PC-3 (cell line): ENCODE measurements at regions not wholly inside any gene's neighbourhood (a gene's known extent, or its start where the extent isn't known, plus 50 kb on each side); places are given as distances from the start of the nearest gene placed in this dataset.

Experiments
- ATAC-seq: fragments of 200-7000 bp; cut with Tn5 transposase; 2 replicates; pipeline ENCODE4 v1.9.1; 2020; ENCODE audit warnings: mild to moderate bottlenecking, moderate library complexity
- BruUV-seq: library from RNA; stranded (reverse); fragments of 400-500 nt; replicated peaks from 2 replicates; lab custom pipeline; 2021; lab: Mats Ljungman, UMichigan
- CTCF ChIA-PET: fragments of 300-600 bp; sonication (Branson Sonifier 250); formaldehyde crosslinking; loops from one replicate; lab custom pipeline; 2022; ENCODE audit warnings: antibody characterized with exemption; lab: Charles Lee
- POLR2A ChIA-PET: fragments of 300-600 bp; sonication (Branson Sonifier 250); formaldehyde crosslinking; loops from one replicate; lab custom pipeline; 2022; ENCODE audit warnings: antibody characterized with exemption; ENCODE audit not compliant: unreplicated experiment; lab: Charles Lee
- DNase-seq: peaks from one replicate; pipeline ENCODE4 v3.0.0-alpha.2; 2015
- H2AFZ ChIP-seq: fragments of 300-600 bp; sonication (generic); 2 replicates; pipeline ENCODE4 v1.6.0; 2016; ENCODE audit warnings: antibody characterized with exemption, low read length
- H3F3A ChIP-seq: fragments of 300-600 bp; sonication (generic); one replicate; pipeline ENCODE4 v1.6.0; 2017; ENCODE audit warnings: antibody characterized with exemption, low read length, control low read depth, mild to moderate bottlenecking; ENCODE audit not compliant: unreplicated experiment
- H3K27ac ChIP-seq: fragments of 300-600 bp; sonication (generic); 2 replicates; pipeline ENCODE4 v1.5.1; 2016; ENCODE audit warnings: mild to moderate bottlenecking, low read length
- H3K27me3 ChIP-seq: fragments of 300-600 bp; sonication (generic); 2 replicates; pipeline ENCODE4 v1.6.1; 2016; ENCODE audit warnings: low read length, mixed read lengths
- H3K36me3 ChIP-seq: fragments of 300-600 bp; sonication (generic); 2 replicates; pipeline ENCODE4 v1.6.1; 2016; ENCODE audit warnings: low read depth, mixed run types, low read length, mixed read lengths
- H3K4me1 ChIP-seq: fragments of 300-600 bp; sonication (generic); 2 replicates; pipeline ENCODE4 v1.5.1; 2016; ENCODE audit warnings: low read length; ENCODE audit not compliant: insufficient read depth
- H3K4me2 ChIP-seq: fragments of 300-600 bp; sonication (generic); 2 replicates; pipeline ENCODE4 v1.6.0; 2016; ENCODE audit warnings: low read length
- H3K4me3 ChIP-seq: fragments of 300-600 bp; sonication (generic); 2 replicates; pipeline ENCODE4 v1.5.1; 2016; ENCODE audit warnings: mild to moderate bottlenecking, low read length, mixed read lengths
- H3K79me2 ChIP-seq: fragments of 300-600 bp; sonication (generic); 2 replicates; pipeline ENCODE4 v1.6.1; 2017; ENCODE audit warnings: low read length, mixed read lengths
- H3K9ac ChIP-seq: fragments of 300-600 bp; sonication (generic); 2 replicates; pipeline ENCODE4 v1.6.0; 2016; ENCODE audit warnings: mild to moderate bottlenecking, low read length
- H3K9me2 ChIP-seq: fragments of 300-600 bp; sonication (generic); replicated peaks from 2 replicates; pipeline ENCODE4 v1.6.1; 2016; ENCODE audit warnings: mixed run types, low read length, mixed read lengths
- H3K9me3 ChIP-seq: fragments of 300-600 bp; sonication (generic); 2 replicates; pipeline ENCODE4 v1.6.1; 2016; ENCODE audit warnings: low read length, mixed read lengths
- H4K20me1 ChIP-seq: fragments of 300-600 bp; sonication (generic); 2 replicates; pipeline ENCODE4 v1.6.1; 2016; ENCODE audit warnings: low read length, mixed read lengths
- EZH2 ChIP-seq: fragments of 300-600 bp; sonication (generic); IDR thresholded peaks from one replicate; pipeline ENCODE4 v1.6.1; 2017; ENCODE audit warnings: antibody characterized with exemption, mild to moderate bottlenecking, low read length; ENCODE audit not compliant: unreplicated experiment
- EZH2phosphoT487 ChIP-seq: fragments of 300-600 bp; sonication (generic); IDR thresholded peaks from 2 replicates; pipeline ENCODE4 v1.6.1; 2018; ENCODE audit warnings: mild to moderate bottlenecking, antibody characterized with exemption, low read length, borderline replicate concordance
- intact Hi-C: fragments of 100-400 bp; cut with micrococcal nuclease; formaldehyde crosslinking; loops from 2 replicates; pipeline ENCODE4 v1.9.0; 2023
- TF ChIP-seq, protein P1 (sequence below): fragments of 300-600 bp; sonication (generic); conservative IDR thresholded peaks from 2 replicates; pipeline ENCODE4 v1.5.1; 2017; ENCODE audit warnings: antibody characterized with exemption, low read depth, mild to moderate bottlenecking, low read length

DNA sequence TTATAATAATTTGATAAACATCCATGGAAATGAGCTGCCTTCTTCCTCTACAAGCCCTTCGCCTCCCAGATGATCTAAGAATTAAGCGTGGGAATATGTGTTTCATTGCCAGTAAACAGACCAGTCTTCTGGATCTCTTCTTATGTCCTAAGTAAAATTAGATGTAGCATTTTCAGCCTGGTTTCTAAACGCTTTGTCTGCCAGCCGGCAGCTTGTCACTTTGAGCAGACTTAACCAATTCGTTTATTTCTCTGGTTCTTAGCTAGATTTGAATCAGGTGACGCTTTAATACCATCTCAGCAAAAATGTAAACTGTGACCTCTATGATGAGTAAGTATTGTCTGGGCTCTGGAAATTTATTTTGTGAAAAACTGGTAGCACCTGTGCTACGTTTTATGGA is 380.6 kb upstream of the NUDT12 start:
- Histone ChIP-seq H2AFZ (peak overlapping the region; percentile 71; the same call in 1 of the 2 replicates), H3F3A (no peaks in the 10 kb centered on the region)

DNA sequence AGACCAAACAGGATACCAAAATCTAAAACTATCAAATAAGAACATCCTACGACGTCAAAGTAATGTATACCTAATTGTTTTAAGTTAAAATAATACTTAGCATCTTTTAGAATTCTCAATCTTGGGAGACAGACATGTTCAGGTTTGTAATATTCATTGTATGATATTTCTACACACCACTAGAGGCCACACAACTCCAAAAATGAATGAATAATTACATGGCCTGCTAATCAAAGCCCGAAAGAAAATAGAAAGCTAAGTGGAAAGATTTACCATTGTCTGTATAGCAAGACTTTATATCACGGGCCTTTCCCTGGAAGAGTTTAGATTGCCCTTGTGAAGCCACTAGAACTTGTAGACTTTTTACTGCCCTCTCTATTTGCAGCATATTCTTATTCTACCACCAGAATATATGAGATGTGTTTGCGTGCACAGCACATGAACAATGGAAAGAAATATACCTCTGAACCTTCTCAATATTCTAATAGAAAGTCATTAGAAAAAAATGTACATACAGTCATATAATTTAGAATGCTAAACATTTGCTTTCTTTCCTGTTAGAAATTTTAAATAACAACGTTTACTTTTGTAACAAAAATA is 380.1 kb upstream of the NUDT12 start:
- peak; percentile 73 for ATAC-seq
- DNase-seq: peak; percentile 51
- ChIA-PET POLR2A (no interaction called here), CTCF (interaction anchor here (0.6 to 1.0 kb wide), 2 partner anchors 237 to 627 kb away, joined by 3 to 4 read pairs; no protein-coding TSS in a partner anchor)
- BruUV-seq: no TSS peak
- no peaks in the 10 kb centered on the region for H3K36me3 ChIP-seq
- no peak overlapping the region for H3K27ac ChIP-seq
- TF ChIP-seq EZH2 (no peak), EZH2phosphoT487 (no peak)
- TF ChIP-seq, protein P1, sequence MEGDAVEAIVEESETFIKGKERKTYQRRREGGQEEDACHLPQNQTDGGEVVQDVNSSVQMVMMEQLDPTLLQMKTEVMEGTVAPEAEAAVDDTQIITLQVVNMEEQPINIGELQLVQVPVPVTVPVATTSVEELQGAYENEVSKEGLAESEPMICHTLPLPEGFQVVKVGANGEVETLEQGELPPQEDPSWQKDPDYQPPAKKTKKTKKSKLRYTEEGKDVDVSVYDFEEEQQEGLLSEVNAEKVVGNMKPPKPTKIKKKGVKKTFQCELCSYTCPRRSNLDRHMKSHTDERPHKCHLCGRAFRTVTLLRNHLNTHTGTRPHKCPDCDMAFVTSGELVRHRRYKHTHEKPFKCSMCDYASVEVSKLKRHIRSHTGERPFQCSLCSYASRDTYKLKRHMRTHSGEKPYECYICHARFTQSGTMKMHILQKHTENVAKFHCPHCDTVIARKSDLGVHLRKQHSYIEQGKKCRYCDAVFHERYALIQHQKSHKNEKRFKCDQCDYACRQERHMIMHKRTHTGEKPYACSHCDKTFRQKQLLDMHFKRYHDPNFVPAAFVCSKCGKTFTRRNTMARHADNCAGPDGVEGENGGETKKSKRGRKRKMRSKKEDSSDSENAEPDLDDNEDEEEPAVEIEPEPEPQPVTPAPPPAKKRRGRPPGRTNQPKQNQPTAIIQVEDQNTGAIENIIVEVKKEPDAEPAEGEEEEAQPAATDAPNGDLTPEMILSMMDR: peak; percentile 74
- H2AFZ ChIP-seq: peak overlapping the region; percentile 71
- H3K79me2 ChIP-seq: no peaks in the 10 kb centered on the region
- intact Hi-C loops: loop anchor here (2.0 to 5.0 kb wide), 4 partner anchors 134 to 402 kb away; no protein-coding TSS in a partner anchor
- no peaks in the 10 kb centered on the region for H3K9me2 ChIP-seq
- no peaks in the 10 kb centered on the region for H3K27me3 ChIP-seq
- no peak overlapping the region for H3K4me3 ChIP-seq
- H3K9ac ChIP-seq: no peak overlapping the region
- H3F3A ChIP-seq: no peaks in the 10 kb centered on the region
- no peaks in the 10 kb centered on the region for H4K20me1 ChIP-seq
- no peaks in the 10 kb centered on the region for H3K9me3 ChIP-seq
- peak overlapping the region; percentile 31 for H3K4me2 ChIP-seq
- H3K4me1 ChIP-seq: 0 out of 2 replicates have a peak, but pooled peaks cover 4% of the 10 kb centered on the region

More for the DNA sequence above, 380.6 kb upstream of the NUDT12 start:
- Histone ChIP-seq H3K36me3 (no peaks in the 10 kb centered on the region), H4K20me1 (no peaks in the 10 kb centered on the region), H3K4me2 (no peak overlapping the region), H3K9me3 (no peaks in the 10 kb centered on the region), H3K27ac (no peak overlapping the region), H3K27me3 (no peaks in the 10 kb centered on the region), H3K79me2 (no peaks in the 10 kb centered on the region), H3K9me2 (no peaks in the 10 kb centered on the region), H3K4me1 (0 out of 2 replicates have a peak, but pooled peaks cover 4% of the 10 kb centered on the region), H3K4me3 (no peak overlapping the region), H3K9ac (no peak overlapping the region)
- DNase-seq: no peak
- TF ChIP-seq EZH2phosphoT487 (no peak), EZH2 (no peak)
- TF ChIP-seq, protein P1: no peak
- CTCF ChIA-PET: interaction anchor here (0.6 to 1.0 kb wide), 2 partner anchors 236 to 626 kb away, joined by 3 to 4 read pairs; no protein-coding TSS in a partner anchor
- no peak for ATAC-seq
- POLR2A ChIA-PET: no interaction called here
- no TSS peak for BruUV-seq
- intact Hi-C loops: loop anchor here (2.0 to 5.0 kb wide), 4 partner anchors 134 to 402 kb away; no protein-coding TSS in a partner anchor

DNA sequence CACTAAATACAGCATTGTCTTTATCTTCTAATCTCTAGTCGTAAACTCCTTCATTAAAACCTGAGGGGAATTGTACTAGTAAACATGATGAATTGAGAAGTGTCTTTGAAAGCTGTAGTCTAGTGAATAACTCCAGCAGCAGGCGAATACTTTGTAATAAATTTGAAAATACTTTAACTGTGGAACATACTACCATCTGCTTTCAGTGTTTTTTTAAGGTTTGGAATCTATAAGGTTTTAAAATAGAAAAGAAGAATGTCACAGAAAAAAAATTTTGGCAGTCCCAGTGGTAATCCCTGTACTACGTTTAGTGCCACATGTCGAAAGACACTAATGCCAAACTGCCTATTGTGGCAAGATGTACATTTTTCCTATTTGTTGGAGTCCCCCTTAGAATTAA is 379.0 kb upstream of the NUDT12 start:
- no TSS peak for BruUV-seq
- no peak for ATAC-seq
- Histone ChIP-seq H3K27ac (no peak overlapping the region), H3K9ac (no peak overlapping the region), H3K9me3 (no peaks in the 10 kb centered on the region), H3K4me1 (0 out of 2 replicates have a peak, but pooled peaks cover 4% of the 10 kb centered on the region), H3K9me2 (no peaks in the 10 kb centered on the region), H2AFZ (no peak overlapping the region; the same call in 1 of the 2 replicates), H3K4me3 (no peak overlapping the region), H3F3A (no peaks in the 10 kb centered on the region), H3K36me3 (no peaks in the 10 kb centered on the region), H4K20me1 (no peaks in the 10 kb centered on the region), H3K27me3 (no peaks in the 10 kb centered on the region), H3K4me2 (no peak overlapping the region), H3K79me2 (no peaks in the 10 kb centered on the region)
- intact Hi-C loops: loop anchor here (1.0 to 5.0 kb wide), 3 partner anchors 8 to 359 kb away; no protein-coding TSS in a partner anchor
- DNase-seq: no peak
- CTCF ChIA-PET: interaction anchor here (0.6 kb wide), 1 partner anchor 1145 kb away, joined by 3 read pairs; no protein-coding TSS in a partner anchor
- no peak for TF ChIP-seq EZH2phosphoT487
- TF ChIP-seq EZH2: no peak
- POLR2A ChIA-PET: no interaction called here
